ENCODE measurements at regions not wholly inside any gene's neighbourhood (a gene's known extent, or its start where the extent isn't known, plus 50 kb on each side); places are given as distances from the start of the nearest gene placed in this dataset.

GRCh38 chr4:55730280-55730931 is 89.2 kb upstream of the EXOC1L start:
- TF ChIP-seq CBFB (CRISPR knock-in tag; IDR thresholded peaks at IDR 0.05; ENCODE audit: low read depth) (no peak), CTCF (IDR thresholded peaks at IDR 0.05) (no peak)

Measured in WTC11 (cell line).